HL-60/S4 treated with retinoic acid at 250 ng/mL for 4 days and 3 days (cell line): ENCODE measurements at regions not wholly inside any gene's neighbourhood (a gene's known extent, or its start where the extent isn't known, plus 50 kb on each side); places are given as distances from the start of the nearest gene placed in this dataset.

Source experiments
- in situ Hi-C: fragments of 300-500 bp; cut with MboI; formaldehyde crosslinking; loops from 2 replicates; pipeline ENCODE4 v1.7.0; 2022; ENCODE audit warnings: low sequenced_read_pairs

GRCh38 chr20:41800040-41800439 lies 181.9 kb upstream of the CHD6 start:
- in situ Hi-C loops: no loop called here

- in situ Hi-C loops: no loop called here
Measured at GRCh38 chr20:41798930-41799502, 180.8 kb upstream of the CHD6 start.

DNA sequence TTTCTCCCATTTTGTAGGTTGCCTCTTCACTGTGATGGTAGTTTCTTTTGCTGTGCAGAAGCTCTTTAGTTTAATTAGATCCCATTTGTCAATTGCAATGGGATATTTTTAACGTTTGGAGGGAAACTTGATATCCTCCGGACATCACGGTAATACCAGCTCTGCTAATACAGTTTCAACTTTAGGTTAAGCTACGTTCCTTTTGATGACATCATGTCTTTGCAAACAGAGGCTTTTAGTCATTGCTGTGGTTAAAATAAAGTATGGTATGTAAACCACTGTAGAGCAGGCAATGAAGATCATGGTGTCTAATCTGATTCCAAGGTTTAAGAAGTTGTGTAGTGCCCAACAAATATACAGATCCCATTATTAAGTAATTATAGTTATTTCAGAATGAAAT lies 168.0 kb upstream of the CHD6 start:
- in situ Hi-C loops: no loop called here

- in situ Hi-C loops: no loop called here
Measured at GRCh38 chr20:41784209-41784958, 166.2 kb upstream of the CHD6 start.

DNA sequence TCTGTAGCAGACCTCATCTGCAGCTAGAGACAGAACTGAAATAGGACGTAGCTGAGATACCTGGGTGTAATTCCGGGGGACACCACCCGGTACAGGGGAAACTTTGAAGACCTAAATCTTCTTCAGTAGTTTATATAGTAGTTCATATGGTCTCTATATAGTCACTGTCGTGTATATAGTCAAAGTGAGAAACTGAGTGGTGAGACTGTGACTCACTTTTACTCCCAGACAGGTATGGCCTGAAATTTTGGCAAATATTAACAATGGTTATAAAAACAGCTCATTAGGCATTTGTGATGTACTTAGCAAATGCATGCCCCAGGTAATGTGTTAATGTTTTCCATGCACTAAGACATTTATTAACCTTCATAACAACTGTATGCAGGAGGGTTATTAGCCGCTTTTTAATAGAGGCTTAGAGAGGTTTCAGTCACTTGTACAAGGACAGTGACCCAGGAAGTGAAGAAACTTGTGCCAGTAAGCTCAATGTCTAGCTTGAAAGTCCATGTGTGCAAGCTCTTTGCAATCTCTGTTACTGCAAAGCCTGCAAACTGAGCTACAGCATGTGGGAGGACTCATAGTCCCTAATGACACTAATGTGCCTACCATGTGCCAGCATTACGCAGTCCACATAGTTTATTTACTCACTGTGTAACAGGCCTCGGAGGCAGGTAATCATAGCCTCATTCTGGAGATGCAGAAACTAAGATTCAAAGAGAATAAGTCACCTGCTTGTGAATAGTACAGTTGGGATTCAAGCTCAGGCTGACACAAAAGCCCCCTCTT lies 165.4 kb upstream of the CHD6 start:
- in situ Hi-C loops: no loop called here

DNA sequence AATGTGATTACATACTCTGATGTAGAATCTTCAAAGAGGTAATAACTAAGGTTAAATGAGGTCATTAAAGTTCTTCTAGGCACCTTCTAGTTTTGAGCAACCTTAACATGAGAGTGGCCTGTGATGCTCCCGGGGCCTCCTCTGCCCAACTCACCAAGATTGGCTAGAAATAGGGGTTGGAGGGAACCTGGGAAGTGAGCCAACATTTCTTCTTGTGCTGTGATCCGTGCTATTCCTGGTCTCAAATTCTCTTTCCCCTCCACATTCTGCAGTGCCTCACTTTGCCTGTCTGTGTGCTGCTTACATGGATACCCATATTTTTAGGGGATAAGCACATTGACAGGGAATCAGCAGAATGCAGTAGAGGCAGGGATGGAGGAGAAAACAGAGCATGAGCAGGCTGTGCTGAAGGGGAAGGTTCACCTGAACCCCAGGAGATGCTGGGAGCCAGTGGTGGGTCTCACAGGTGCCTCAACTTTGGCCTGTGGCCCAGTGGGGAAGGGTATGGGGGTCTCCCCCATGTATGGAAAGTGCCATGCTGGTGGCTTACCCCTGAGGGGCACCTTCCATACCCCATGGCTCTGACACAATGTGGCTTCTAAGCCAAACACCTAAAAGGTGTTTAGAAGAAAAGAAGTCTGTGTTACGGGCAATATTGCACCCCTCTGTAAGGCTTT lies 164.7 kb upstream of the CHD6 start:
- in situ Hi-C loops: no loop called here

GRCh38 chr20:41782255-41782654 lies 164.1 kb upstream of the CHD6 start:
- in situ Hi-C loops: no loop called here

GRCh38 chr20:41776421-41776820 lies 158.2 kb upstream of the CHD6 start:
- in situ Hi-C loops: no loop called here

DNA sequence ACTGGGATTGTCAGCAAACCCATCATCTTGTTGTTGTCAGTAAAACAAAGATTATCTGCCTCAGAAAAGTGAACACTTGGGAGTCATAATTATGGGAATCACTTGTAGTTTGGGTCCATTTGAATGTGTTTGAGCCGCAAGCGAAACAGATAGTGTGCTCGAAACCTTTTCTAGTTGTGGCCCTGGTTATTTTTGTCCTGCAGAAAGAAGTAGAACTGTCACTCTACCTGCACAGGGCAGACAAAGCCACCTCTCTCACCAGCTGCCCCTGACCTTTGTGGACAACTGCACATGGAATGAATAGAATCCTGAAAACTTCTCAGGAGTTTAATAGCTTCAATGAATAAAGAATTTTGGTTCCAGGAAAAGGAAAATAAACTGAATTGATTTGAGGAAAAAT lies 156.1 kb upstream of the CHD6 start:
- in situ Hi-C loops: no loop called here

- in situ Hi-C loops: no loop called here
Measured at GRCh38 chr20:41770965-41771364, 152.8 kb upstream of the CHD6 start.

DNA sequence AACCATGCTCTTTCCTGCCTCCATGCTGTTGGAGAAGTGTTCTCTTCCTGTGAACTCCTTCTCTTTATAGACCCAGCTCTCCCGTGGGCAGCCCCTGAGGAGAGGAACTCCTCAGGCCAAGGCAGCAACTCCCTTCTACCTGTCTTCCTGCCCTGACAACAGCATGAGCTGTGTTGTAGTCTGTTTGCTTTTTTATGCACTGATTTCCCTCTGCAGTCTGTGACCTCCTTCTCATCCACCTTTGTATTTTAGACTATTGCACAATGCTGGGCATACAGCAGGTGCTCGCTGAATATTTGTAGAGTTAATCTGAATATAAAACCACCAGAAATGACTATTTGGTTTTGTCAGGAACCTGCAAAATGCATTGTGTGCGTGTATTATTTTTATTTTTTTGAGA lies 152.2 kb upstream of the CHD6 start:
- in situ Hi-C loops: no loop called here

GRCh38 chr20:41769592-41770018 lies 151.4 kb upstream of the CHD6 start:
- in situ Hi-C loops: no loop called here

DNA sequence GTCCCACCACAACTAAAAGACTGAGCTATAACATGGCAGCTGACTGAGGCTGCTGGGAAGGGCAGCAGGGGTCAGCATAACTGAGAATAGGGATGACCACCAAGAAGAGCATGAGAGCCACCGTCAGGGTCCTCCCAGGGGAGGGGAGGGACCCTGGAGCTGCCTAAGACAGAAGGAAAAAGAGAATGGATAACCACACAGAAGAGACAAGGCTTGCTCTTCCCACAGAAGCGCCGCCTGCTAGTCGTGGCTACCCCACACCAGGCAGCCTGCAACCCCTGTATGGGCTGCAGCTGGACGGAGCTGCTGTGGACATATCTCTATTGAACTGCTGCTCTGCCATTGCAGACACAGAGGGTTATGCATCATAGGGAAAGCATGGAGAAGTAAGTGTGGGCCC lies 132.0 kb upstream of the CHD6 start:
- in situ Hi-C loops: no loop called here

DNA sequence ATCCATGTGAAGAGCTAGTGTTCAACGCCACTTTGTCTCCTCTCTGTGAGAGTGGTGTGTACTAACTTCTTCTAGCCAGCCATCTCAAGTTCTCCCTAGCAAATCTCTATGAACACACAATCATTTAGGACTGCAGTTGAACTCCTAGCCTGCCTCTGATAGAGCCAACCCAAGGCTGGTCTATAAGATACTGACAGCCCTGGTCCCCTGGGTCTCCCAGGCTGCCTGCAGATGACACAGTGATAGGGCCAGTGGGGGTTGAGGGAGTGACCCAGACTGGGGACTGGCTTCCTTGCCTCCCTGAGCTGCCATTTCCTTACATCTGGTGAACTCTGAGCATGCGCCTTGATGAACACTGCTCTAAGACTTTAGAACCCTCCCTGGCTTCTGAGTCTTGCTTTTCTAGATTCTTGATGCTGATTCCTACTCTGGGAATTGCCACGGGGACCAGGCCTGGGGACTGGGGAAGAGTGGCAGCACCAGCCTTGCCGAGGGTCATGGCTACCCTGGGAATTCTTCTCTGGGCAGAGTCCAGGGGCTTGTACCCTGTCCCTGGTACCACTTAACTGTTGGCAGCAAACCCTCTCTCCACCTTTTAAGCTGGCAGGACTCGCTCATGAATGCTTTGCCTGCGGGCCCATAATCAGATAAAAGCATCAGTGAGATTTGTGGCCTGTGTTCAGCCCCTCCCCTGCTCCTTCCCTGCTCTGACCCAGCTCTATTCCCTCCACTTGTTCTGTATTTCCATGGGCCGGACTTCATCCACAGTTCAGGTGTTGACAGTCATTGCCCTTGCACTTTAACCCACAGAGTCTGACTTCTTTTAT lies 130.8 kb upstream of the CHD6 start:
- in situ Hi-C loops: loop anchor here (25.0 kb wide), 1 partner anchor 1438 kb away; the partner anchor contains the start of gene PTPRT

GRCh38 chr20:41748051-41748450 lies 129.9 kb upstream of the CHD6 start:
- in situ Hi-C loops: loop anchor here (25.0 kb wide), 1 partner anchor 1439 kb away; the partner anchor contains the start of gene PTPRT

GRCh38 chr20:41747226-41747625 lies 129.0 kb upstream of the CHD6 start:
- in situ Hi-C loops: loop anchor here (25.0 kb wide), 1 partner anchor 1440 kb away; the partner anchor contains the start of gene PTPRT

GRCh38 chr20:41746635-41747034 lies 128.5 kb upstream of the CHD6 start:
- in situ Hi-C loops: loop anchor here (25.0 kb wide), 1 partner anchor 1441 kb away; the partner anchor contains the start of gene PTPRT

- in situ Hi-C loops: loop anchor here (25.0 kb wide), 1 partner anchor 1449 kb away; the partner anchor contains the start of gene PTPRT
Measured at GRCh38 chr20:41738604-41739206, 120.5 kb upstream of the CHD6 start.

DNA sequence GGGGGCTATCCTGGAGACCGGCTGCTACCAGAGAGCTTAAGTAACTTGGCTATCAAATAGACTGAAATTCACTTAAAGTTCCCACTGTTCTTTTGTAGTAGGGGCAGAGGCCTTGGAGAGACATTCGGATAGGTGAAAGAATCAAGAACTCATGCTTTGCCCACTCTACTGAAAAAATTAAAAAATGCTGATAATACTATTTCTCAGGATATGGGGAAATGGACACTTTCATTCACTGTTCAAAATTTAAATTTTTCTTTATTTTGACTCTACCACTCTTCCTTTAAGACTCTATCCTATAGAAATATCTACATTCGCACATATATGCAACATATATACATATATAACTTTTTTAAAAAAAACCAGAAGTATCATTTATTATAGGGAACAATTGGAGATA lies 117.8 kb upstream of the CHD6 start:
- in situ Hi-C loops: loop anchor here (25.0 kb wide), 1 partner anchor 1451 kb away; the partner anchor contains the start of gene PTPRT
